ENCODE measurements at regions not wholly inside any gene's neighbourhood (a gene's known extent, or its start where the extent isn't known, plus 50 kb on each side); places are given as distances from the start of the nearest gene placed in this dataset.

- Histone ChIP-seq H3K18ac (ENCODE audit: extremely low read depth, low read length) (no peak overlapping the region), H2BK15ac (ENCODE audit: low read length) (no peak overlapping the region), H3K9ac (replicated peaks in 1 of 4; ENCODE audit: extremely low read depth in 1 of 4, low read depth in 3 of 4, low read length in 3 of 4) (no peak overlapping the region), H3K27ac (ENCODE audit: low read depth, low read length) (no peak overlapping the region), H3K4me1 (replicated peaks in 1 of 4; ENCODE audit: control insufficient read depth in 3 of 4, insufficient read depth in 4 of 4, low read length in 3 of 4) (no peaks in the 10 kb centered on the region), H2AFZ (ENCODE audit: low read length) (no peak overlapping the region), H4K5ac (ENCODE audit: insufficient read length, low read depth, low read length) (no peak overlapping the region), H3K79me2 (ENCODE audit: control insufficient read depth in 1 of 2, insufficient read depth in 2 of 2, low read length in 2 of 2) (no peaks in the 10 kb centered on the region), H4K91ac (replicated peaks; ENCODE audit: insufficient read length, low read length) (no peak overlapping the region), H2BK20ac (ENCODE audit: low read length) (no peak overlapping the region), H3K56ac (replicated peaks; ENCODE audit: insufficient read length, low read depth, low read length) (no peak overlapping the region), H3K4me2 (ENCODE audit: insufficient read depth in 1 of 2, low read depth in 2 of 2, low read length in 2 of 2) (no peak overlapping the region), H3K79me1 (ENCODE audit: low read depth, low read length) (no peaks in the 10 kb centered on the region), H2BK12ac (ENCODE audit: low read depth, low read length) (no peak overlapping the region), H4K8ac (ENCODE audit: extremely low read depth, insufficient read depth, low read length) (no peak overlapping the region), H3K23ac (ENCODE audit: insufficient read length) (no peak overlapping the region), H3K9me3 (ENCODE audit: insufficient read depth in 2 of 2, low read depth in 1 of 2, low read length in 1 of 2) (no peaks in the 10 kb centered on the region), H3K36me3 (ENCODE audit: control insufficient read depth in 2 of 4, insufficient read depth in 4 of 4, low read length in 3 of 4) (no peaks in the 10 kb centered on the region), H3K27me3 (replicated peaks in 1 of 4; ENCODE audit: control insufficient read depth in 3 of 4, extremely low read depth in 1 of 4, insufficient read depth in 3 of 4, low read length in 3 of 4) (no peaks in the 10 kb centered on the region), H2AK5ac (ENCODE audit: low read depth, low read length) (no peak overlapping the region), H2BK120ac (replicated peaks; ENCODE audit: low read depth, low read length) (no peak overlapping the region), H3K23me2 (ENCODE audit: low read depth, low read length) (no peaks in the 10 kb centered on the region), H2BK5ac (ENCODE audit: low read depth, low read length) (no peak overlapping the region), H4K20me1 (replicated peaks in 1 of 2; ENCODE audit: control insufficient read depth in 1 of 2, insufficient read depth in 2 of 2, low read length in 2 of 2) (no peaks in the 10 kb centered on the region), H3K4me3 (ENCODE audit: extremely low read depth in 1 of 4, insufficient read depth in 2 of 4, low read depth in 3 of 4, low read length in 4 of 4) (no peak overlapping the region), H3K14ac (ENCODE audit: insufficient read length) (no peak overlapping the region), H3K4ac (replicated peaks; ENCODE audit: insufficient read length, low read depth, low read length) (no peak overlapping the region)
- FAIRE-seq, result no peak
- ChIA-PET CTCF (ENCODE audit: partially characterized antibody) (no interaction called here), POLR2A (ENCODE audit: partially characterized antibody) (no interaction called here)
- DNase-seq (ENCODE audit: low read depth in 1 of 2, low spot score in 2 of 2), result no peak
- no peak for TF ChIP-seq USF2 (IDR thresholded peaks at IDR 0.05; ENCODE audit: low read length)
- no peak for TF ChIP-seq BCL11A (IDR thresholded peaks at IDR 0.05; ENCODE audit: low read depth in 2 of 2, low read length in 2 of 2)
- TF ChIP-seq SP2 (IDR thresholded peaks at IDR 0.05; ENCODE audit: low read length), result no peak
- no peak for TF ChIP-seq KDM5A (IDR thresholded peaks at IDR 0.05; ENCODE audit: low read length)
- TF ChIP-seq CBX8 (IDR thresholded peaks at IDR 0.05; ENCODE audit: borderline replicate concordance, low read depth, low read length), result no peak
These were observed 723.5 kb upstream of the POM121L12 start for GRCh38 chr7:52311886-52312285.

All from H1 (cell line).